ENCODE measurements at regions not wholly inside any gene's neighbourhood (a gene's known extent, or its start where the extent isn't known, plus 50 kb on each side); places are given as distances from the start of the nearest gene placed in this dataset.
A peak's percentile ranks its signal among the peaks of the same experiment; 100 is the strongest.

DNA sequence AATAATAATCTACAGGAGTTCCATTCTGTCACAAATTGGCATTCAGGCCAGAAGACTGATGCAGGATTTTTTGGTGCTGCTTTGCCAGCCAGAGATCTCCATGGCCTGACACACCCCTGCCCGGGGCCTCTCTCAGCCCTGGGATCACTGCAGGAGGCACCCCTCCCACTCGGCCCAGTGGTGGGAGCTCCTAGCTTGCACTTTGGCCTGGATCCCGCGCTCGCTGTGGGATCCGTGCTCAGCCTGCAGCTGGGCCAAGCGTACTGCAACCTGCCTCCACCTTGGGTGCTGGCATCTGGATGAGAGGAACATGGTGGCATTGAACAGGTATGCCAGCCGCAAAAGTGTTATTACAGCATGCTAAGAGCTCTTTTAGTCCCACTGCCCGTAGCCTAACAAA lies 656.7 kb upstream of the CCDC54 start:
- no peak overlapping the region for H3K4me2 ChIP-seq (ENCODE audit: low read length)
- no peaks in the 10 kb centered on the region for H3K9me3 ChIP-seq (ENCODE audit: insufficient read depth, low read length)
- H3K9ac ChIP-seq (ENCODE audit: low read length): no peak overlapping the region
- no peaks in the 10 kb centered on the region for H3K36me3 ChIP-seq (replicated peaks; ENCODE audit: low read depth, low read length)
- H3K27me3 ChIP-seq (ENCODE audit: low read depth, low read length): no peaks in the 10 kb centered on the region
- H3K79me2 ChIP-seq (ENCODE audit: low read length): no peaks in the 10 kb centered on the region
- no peak overlapping the region for H3K4me3 ChIP-seq (ENCODE audit: low read length)
- H3K27ac ChIP-seq (ENCODE audit: low read length): no peak overlapping the region
- H4K20me1 ChIP-seq (ENCODE audit: insufficient read depth, low read length): no peaks in the 10 kb centered on the region
- no peaks in the 10 kb centered on the region for H3K4me1 ChIP-seq (ENCODE audit: low read length)
- no peak overlapping the region for H2AFZ ChIP-seq (ENCODE audit: low read depth, low read length)
- TF ChIP-seq, protein P1, sequence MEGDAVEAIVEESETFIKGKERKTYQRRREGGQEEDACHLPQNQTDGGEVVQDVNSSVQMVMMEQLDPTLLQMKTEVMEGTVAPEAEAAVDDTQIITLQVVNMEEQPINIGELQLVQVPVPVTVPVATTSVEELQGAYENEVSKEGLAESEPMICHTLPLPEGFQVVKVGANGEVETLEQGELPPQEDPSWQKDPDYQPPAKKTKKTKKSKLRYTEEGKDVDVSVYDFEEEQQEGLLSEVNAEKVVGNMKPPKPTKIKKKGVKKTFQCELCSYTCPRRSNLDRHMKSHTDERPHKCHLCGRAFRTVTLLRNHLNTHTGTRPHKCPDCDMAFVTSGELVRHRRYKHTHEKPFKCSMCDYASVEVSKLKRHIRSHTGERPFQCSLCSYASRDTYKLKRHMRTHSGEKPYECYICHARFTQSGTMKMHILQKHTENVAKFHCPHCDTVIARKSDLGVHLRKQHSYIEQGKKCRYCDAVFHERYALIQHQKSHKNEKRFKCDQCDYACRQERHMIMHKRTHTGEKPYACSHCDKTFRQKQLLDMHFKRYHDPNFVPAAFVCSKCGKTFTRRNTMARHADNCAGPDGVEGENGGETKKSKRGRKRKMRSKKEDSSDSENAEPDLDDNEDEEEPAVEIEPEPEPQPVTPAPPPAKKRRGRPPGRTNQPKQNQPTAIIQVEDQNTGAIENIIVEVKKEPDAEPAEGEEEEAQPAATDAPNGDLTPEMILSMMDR (IDR thresholded peaks at IDR 0.05; ENCODE audit: low read depth, low read length): no peak

DNA sequence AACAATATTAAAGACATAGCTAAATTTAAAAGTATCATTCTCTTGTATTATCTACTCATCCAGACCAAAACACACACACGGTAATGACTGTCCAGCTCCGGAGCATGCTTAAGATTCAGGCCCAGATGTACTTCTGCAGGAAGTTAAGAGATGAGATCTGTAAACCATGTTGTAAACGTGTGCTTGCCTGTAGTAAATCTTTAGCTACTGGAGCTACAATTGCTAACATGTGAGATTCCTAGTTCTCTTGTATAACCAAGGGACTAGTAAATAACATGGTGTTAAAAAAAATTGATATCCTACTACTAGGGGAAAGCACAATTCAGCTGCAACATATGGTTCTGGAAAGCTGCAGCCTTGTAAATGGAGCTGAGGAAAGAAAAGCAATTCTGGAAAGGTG lies 651.7 kb upstream of the CCDC54 start:
- no peaks in the 10 kb centered on the region for H3K36me3 ChIP-seq (replicated peaks; ENCODE audit: low read depth, low read length)
- H3K4me3 ChIP-seq (ENCODE audit: low read length): no peak overlapping the region
- TF ChIP-seq, protein P1 (IDR thresholded peaks at IDR 0.05; ENCODE audit: low read depth, low read length): no peak
- no peak for TF ChIP-seq EZH2phosphoT487 (IDR thresholded peaks at IDR 0.05; ENCODE audit: low read depth)
- H3K9ac ChIP-seq (ENCODE audit: low read length): no peak overlapping the region
- no peaks in the 10 kb centered on the region for H4K20me1 ChIP-seq (ENCODE audit: insufficient read depth, low read length)
- no peak overlapping the region for H3K27ac ChIP-seq (ENCODE audit: low read length)
- no peaks in the 10 kb centered on the region for H3K79me2 ChIP-seq (ENCODE audit: low read length)
- no peak overlapping the region for H3K4me2 ChIP-seq (ENCODE audit: low read length)
- no peaks in the 10 kb centered on the region for H3K4me1 ChIP-seq (ENCODE audit: low read length)
- no peaks in the 10 kb centered on the region for H3K9me3 ChIP-seq (ENCODE audit: insufficient read depth, low read length)
- H2AFZ ChIP-seq (ENCODE audit: low read depth, low read length): peak overlapping the region; percentile 15; the same call in 1 of the 2 replicates
- no peaks in the 10 kb centered on the region; the same call in 1 of the 2 replicates for H3K27me3 ChIP-seq (ENCODE audit: low read depth, low read length)

DNA sequence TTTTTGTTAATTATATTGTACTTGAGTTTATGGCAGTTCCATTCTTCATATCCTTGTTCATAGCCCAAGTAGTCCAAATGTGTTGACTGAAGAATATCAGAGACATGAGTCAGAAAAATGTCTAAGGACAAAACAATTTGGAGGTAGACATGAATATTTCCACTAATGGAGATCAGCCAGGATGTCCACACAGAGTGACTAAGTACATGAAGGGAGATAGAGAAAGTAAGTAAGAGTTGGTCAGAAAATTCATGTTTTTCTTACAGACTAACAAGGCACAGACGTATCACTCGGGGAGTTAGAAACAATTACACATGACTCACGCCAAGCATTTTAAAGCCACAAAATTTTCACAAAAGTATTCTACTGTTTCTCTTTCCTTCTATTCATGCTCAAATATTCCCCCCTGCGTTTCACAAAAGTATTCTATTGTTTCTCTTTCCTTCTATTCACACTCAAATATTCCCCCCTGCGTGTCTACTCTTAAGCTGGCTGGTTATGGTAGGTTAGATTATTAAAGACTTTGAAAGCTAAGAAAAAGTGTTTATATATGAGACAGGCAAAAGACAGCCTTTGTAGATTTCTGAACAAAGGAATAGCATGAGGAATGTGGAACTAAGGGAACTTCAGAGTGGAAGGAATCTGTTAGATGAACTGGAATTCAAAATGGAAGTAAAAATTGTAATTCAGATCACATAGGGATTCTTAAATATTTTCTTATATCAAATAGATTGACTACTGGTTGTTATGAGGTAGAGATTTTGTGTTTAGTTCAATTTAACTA lies 648.7 kb upstream of the CCDC54 start:
- Histone ChIP-seq H3K4me3 (ENCODE audit: low read length) (no peak overlapping the region), H2AFZ (ENCODE audit: low read depth, low read length) (no peak overlapping the region), H3K4me2 (ENCODE audit: low read length) (no peak overlapping the region)

DNA sequence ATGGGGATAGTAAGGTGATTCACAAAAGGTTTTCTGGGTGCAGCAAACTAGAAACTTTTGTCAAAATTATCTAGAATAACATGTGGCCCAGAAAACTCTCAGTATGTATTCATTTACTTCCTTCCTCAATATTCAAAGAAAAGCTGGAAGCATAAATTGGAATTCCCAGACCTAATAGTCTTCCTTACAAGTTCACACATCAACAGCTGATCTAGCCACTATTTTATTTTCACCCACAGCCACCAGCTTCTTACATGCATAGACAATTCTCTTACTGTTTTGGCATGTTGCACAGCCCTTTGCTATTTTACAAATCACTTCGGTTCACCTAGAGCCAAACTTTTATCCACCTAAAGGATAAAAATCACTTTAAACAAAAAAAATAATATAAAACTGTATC lies 647.8 kb upstream of the CCDC54 start:
- H4K20me1 ChIP-seq (ENCODE audit: insufficient read depth, low read length): no peaks in the 10 kb centered on the region
- H3K36me3 ChIP-seq (replicated peaks; ENCODE audit: low read depth, low read length): no peaks in the 10 kb centered on the region
- TF ChIP-seq EZH2phosphoT487 (IDR thresholded peaks at IDR 0.05; ENCODE audit: low read depth): no peak
- TF ChIP-seq, protein P1 (IDR thresholded peaks at IDR 0.05; ENCODE audit: low read depth, low read length): no peak
- H3K27me3 ChIP-seq (ENCODE audit: low read depth, low read length): no peaks in the 10 kb centered on the region; the same call in 1 of the 2 replicates
- H3K4me1 ChIP-seq (ENCODE audit: low read length): no peaks in the 10 kb centered on the region
- H3K27ac ChIP-seq (ENCODE audit: low read length): no peak overlapping the region
- no peaks in the 10 kb centered on the region for H3K79me2 ChIP-seq (ENCODE audit: low read length)
- H2AFZ ChIP-seq (ENCODE audit: low read depth, low read length): no peak overlapping the region
- no peak overlapping the region for H3K4me3 ChIP-seq (ENCODE audit: low read length)
- H3K4me2 ChIP-seq (ENCODE audit: low read length): no peak overlapping the region
- H3K9ac ChIP-seq (ENCODE audit: low read length): no peak overlapping the region
- no peaks in the 10 kb centered on the region for H3K9me3 ChIP-seq (ENCODE audit: insufficient read depth, low read length)

More for the DNA sequence above, 648.7 kb upstream of the CCDC54 start:
- no peaks in the 10 kb centered on the region for H3K79me2 ChIP-seq (ENCODE audit: low read length)
- no peak overlapping the region for H3K27ac ChIP-seq (ENCODE audit: low read length)
- TF ChIP-seq EZH2phosphoT487 (IDR thresholded peaks at IDR 0.05; ENCODE audit: low read depth): no peak
- TF ChIP-seq, protein P1 (IDR thresholded peaks at IDR 0.05; ENCODE audit: low read depth, low read length): no peak
- no peaks in the 10 kb centered on the region for H3K9me3 ChIP-seq (ENCODE audit: insufficient read depth, low read length)
- no peaks in the 10 kb centered on the region for H3K4me1 ChIP-seq (ENCODE audit: low read length)
- no peaks in the 10 kb centered on the region for H3K36me3 ChIP-seq (replicated peaks; ENCODE audit: low read depth, low read length)
- H3K27me3 ChIP-seq (ENCODE audit: low read depth, low read length): no peaks in the 10 kb centered on the region; the same call in 1 of the 2 replicates
- no peaks in the 10 kb centered on the region for H4K20me1 ChIP-seq (ENCODE audit: insufficient read depth, low read length)
- H3K9ac ChIP-seq (ENCODE audit: low read length): no peak overlapping the region
